CD14-positive monocyte (primary cell): ENCODE measurements at regions not wholly inside any gene's neighbourhood (a gene's known extent, or its start where the extent isn't known, plus 50 kb on each side); places are given as distances from the start of the nearest gene placed in this dataset.
A peak's percentile ranks its signal among the peaks of the same experiment; 100 is the strongest.

ENCODE experiments used
- DNase-seq, 3 donors: peaks; one replicate each; pipeline ENCODE4 v3.0.0-alpha.2; 2011 to 2022
- H2AFZ ChIP-seq: 2 replicates; pipeline ENCODE4 v1.6.0; 2012; ENCODE audit warnings: mild to moderate bottlenecking, low read depth, low read length, inconsistent platforms; ENCODE audit not compliant: insufficient read depth, poor library complexity, severe bottlenecking
- H3K27ac ChIP-seq, 2 donors: 1 replicate in 1 of 2; 2 replicates in 1 of 2; pipeline ENCODE4 v1.5.1; 2012 to 2013; ENCODE audit warnings: low read length in 2 of 2, control low read depth in 1 of 2, inconsistent platforms in 1 of 2, low read depth in 1 of 2, mild to moderate bottlenecking in 1 of 2
- H3K27me3 ChIP-seq, 2 donors: one replicate each; pipeline versions ENCODE4 v1.6.0 to v1.6.1; 2011 to 2013; ENCODE audit warnings: low read length in 2 of 2; ENCODE audit not compliant: control insufficient read depth in 2 of 2, insufficient read depth in 2 of 2
- H3K36me3 ChIP-seq, 2 donors: replicated peaks in 1 of 2; 1 replicate in 1 of 2; 2 replicates in 1 of 2; pipeline versions ENCODE4 v1.5.1 to v1.6.1; 2012 to 2013; ENCODE audit warnings: low read length in 2 of 2, control low read depth in 1 of 2, inconsistent platforms in 1 of 2, mild to moderate bottlenecking in 1 of 2; ENCODE audit not compliant: insufficient read depth in 2 of 2, control insufficient read depth in 1 of 2
- H3K4me1 ChIP-seq, 2 donors: 1 replicate in 1 of 2; 2 replicates in 1 of 2; pipeline versions ENCODE4 v1.5.1 to v1.6.1; 2012 to 2013; ENCODE audit warnings: low read length in 2 of 2, control low read depth in 1 of 2, inconsistent platforms in 1 of 2, mild to moderate bottlenecking in 1 of 2, moderate library complexity in 1 of 2; ENCODE audit not compliant: insufficient read depth in 2 of 2, control insufficient read depth in 1 of 2
- H3K4me2 ChIP-seq: replicated peaks from 2 replicates; pipeline ENCODE3; 2012; ENCODE audit warnings: low read length, moderate library complexity, mild to moderate bottlenecking; ENCODE audit not compliant: poor library complexity, severe bottlenecking; ENCODE audit errors: extremely low read depth
- H3K4me3 ChIP-seq, 3 experiments: fragments of 200-600 bp in 1 of 3; sonication (generic) in 1 of 3; replicated peaks in 1 of 3; 1 replicate in 2 of 3; 2 replicates in 1 of 3; pipeline ENCODE4 v1.5.1; 2011 to 2013; ENCODE audit warnings: low read length in 3 of 3, mild to moderate bottlenecking in 3 of 3, control low read depth in 2 of 3, low read depth in 2 of 3, inconsistent platforms in 1 of 3, moderate library complexity in 1 of 3
- H3K79me2 ChIP-seq: 2 replicates; pipeline ENCODE4 v1.6.0; 2012; ENCODE audit warnings: mild to moderate bottlenecking, control low read depth, inconsistent platforms, low read length, moderate library complexity; ENCODE audit not compliant: insufficient read depth
- H3K9ac ChIP-seq: 2 replicates; pipeline ENCODE4 v1.6.0; 2017; ENCODE audit warnings: low read length, mild to moderate bottlenecking; ENCODE audit not compliant: insufficient read depth, poor library complexity, severe bottlenecking
- H3K9me3 ChIP-seq, 2 donors: replicated peaks in 1 of 2; 1 replicate in 1 of 2; 2 replicates in 1 of 2; pipeline versions ENCODE4 v1.5.1 to v1.6.1; 2012 to 2013; ENCODE audit warnings: low read length in 2 of 2, control low read depth in 1 of 2; ENCODE audit not compliant: control insufficient read depth in 1 of 2, insufficient read depth in 1 of 2
- H4K20me1 ChIP-seq: 2 replicates; pipeline ENCODE4 v1.6.0; 2012; ENCODE audit warnings: mild to moderate bottlenecking, low read length, control low read depth, moderate library complexity; ENCODE audit not compliant: insufficient read depth
- H3K27ac Mint-ChIP-seq, 7 donors: one replicate each; pipeline ENCODE4 v1.8.0; 2020; ENCODE audit warnings: mild to moderate bottlenecking in 7 of 7, mixed read lengths in 7 of 7, moderate library complexity in 6 of 7, inconsistent platforms in 2 of 7
- H3K27me3 Mint-ChIP-seq, 3 donors: one replicate each; pipeline ENCODE4 v1.8.0; 2021 to 2022; ENCODE audit warnings: low read depth in 3 of 3, mild to moderate bottlenecking in 3 of 3, mixed read lengths in 3 of 3, moderate library complexity in 3 of 3, inconsistent platforms in 1 of 3
- H3K36me3 Mint-ChIP-seq, 2 donors: one replicate each; pipeline ENCODE4 v1.8.0; 2020; ENCODE audit warnings: mixed read lengths in 2 of 2, inconsistent platforms in 1 of 2, mild to moderate bottlenecking in 1 of 2
- H3K4me1 Mint-ChIP-seq: one replicate; pipeline ENCODE4 v1.8.0; 2020; ENCODE audit warnings: mild to moderate bottlenecking, mixed read lengths
- H3K4me3 Mint-ChIP-seq, 2 donors: one replicate each; pipeline ENCODE4 v1.8.0; 2020; ENCODE audit warnings: mild to moderate bottlenecking in 2 of 2, mixed read lengths in 2 of 2, moderate library complexity in 1 of 2
- H3K9me3 Mint-ChIP-seq, 7 donors: one replicate each; pipeline ENCODE4 v1.8.0; 2020 to 2022; ENCODE audit warnings: mixed read lengths in 7 of 7, mild to moderate bottlenecking in 6 of 7, moderate library complexity in 6 of 7, inconsistent platforms in 2 of 7
- CTCF ChIP-seq: fragments of 200-600 bp; IDR thresholded peaks from one replicate; pipeline ENCODE4 v1.8.0; 2022; ENCODE audit warnings: antibody characterized with exemption, mild to moderate bottlenecking
- WGBS: methylation state at CpG from one replicate; pipeline ENCODE4 v1.1.5; 2013; ENCODE audit warnings: missing lambda C conversion rate; ENCODE audit not compliant: insufficient coverage; 5-methylcytosine and 5-hydroxymethylcytosine counted together
- intact Hi-C, 2 donors: fragments of 100-400 bp; cut with micrococcal nuclease; formaldehyde crosslinking; loops; one replicate each; pipeline versions ENCODE4 v1.15.0 to v1.15.1; 2023

DNA sequence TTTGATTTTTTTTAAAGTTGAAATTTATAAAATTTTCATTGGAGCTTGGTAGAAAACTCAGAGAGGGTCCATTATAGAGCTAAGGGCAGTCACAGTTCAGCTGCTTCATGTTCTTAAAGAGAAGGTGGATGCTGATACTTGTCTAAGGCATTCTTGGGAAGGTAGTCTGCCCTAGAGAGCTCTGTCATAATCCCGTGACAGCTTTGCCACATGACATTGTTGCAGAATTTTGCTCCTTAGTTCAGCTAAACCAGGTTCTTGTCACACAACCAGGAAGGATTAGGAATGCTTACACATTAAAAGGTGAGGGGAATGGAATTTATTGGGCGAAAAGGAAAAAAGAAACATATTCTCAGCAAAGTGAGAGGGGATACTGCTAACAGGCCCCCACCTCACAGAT lies 130.9 kb downstream of the GMNC start:
- H3K9ac ChIP-seq = no peak overlapping the region

GRCh38 chr3:190728574-190729246 lies 133.8 kb downstream of the GMNC start:
- no peak overlapping the region for H3K4me3 ChIP-seq
- intact Hi-C loops = no loop called here
- H3K4me2 ChIP-seq = no peak overlapping the region
- H3K27me3 Mint-ChIP-seq = peaks cover 0 to 2% (median 0%) of the 10 kb centered on the region in 3 donors
- no peaks in the 10 kb centered on the region for H4K20me1 ChIP-seq
- H3K9ac ChIP-seq = no peak overlapping the region
- no peak overlapping the region for H3K4me3 Mint-ChIP-seq
- H3K9me3 Mint-ChIP-seq = peaks cover 0 to 3% (median 0%) of the 10 kb centered on the region in 7 donors
- H3K9me3 ChIP-seq = no peaks in the 10 kb centered on the region
- H3K27me3 ChIP-seq = no peaks in the 10 kb centered on the region
- no peak overlapping the region for H2AFZ ChIP-seq
- no peaks in the 10 kb centered on the region for H3K4me1 Mint-ChIP-seq
- 33% methylated on average over 3 of the region's 7 CpGs for WGBS
- H3K36me3 ChIP-seq = no peaks in the 10 kb centered on the region
- TF ChIP-seq CTCF = no peak
- H3K36me3 Mint-ChIP-seq = no peaks in the 10 kb centered on the region
- peak in 1 of 3 donors; percentile 19 for DNase-seq
- H3K79me2 ChIP-seq = no peaks in the 10 kb centered on the region
- no peak overlapping the region for H3K27ac ChIP-seq
- no peak overlapping the region for H3K27ac Mint-ChIP-seq
- H3K4me1 ChIP-seq = peaks cover 0 to 3% of the 10 kb centered on the region in 2 donors

More for the DNA sequence above, 130.9 kb downstream of the GMNC start:
- Mint-ChIP-seq H3K36me3 (no peaks in the 10 kb centered on the region), H3K27me3 (peaks cover 0 to 2% (median 0%) of the 10 kb centered on the region in 3 donors), H3K9me3 (peaks cover 0 to 3% (median 0%) of the 10 kb centered on the region in 7 donors), H3K4me1 (no peaks in the 10 kb centered on the region), H3K4me3 (no peak overlapping the region), H3K27ac (no peak overlapping the region)
- no peaks in the 10 kb centered on the region for H3K36me3 ChIP-seq
- intact Hi-C loops = no loop called here
- H2AFZ ChIP-seq = no peak overlapping the region
- no peaks in the 10 kb centered on the region for H3K79me2 ChIP-seq
- H3K4me2 ChIP-seq = no peak overlapping the region
- H3K4me3 ChIP-seq = no peak overlapping the region
- no peaks in the 10 kb centered on the region for H3K9me3 ChIP-seq
- H3K27ac ChIP-seq = no peak overlapping the region
- no peaks in the 10 kb centered on the region for H4K20me1 ChIP-seq
- WGBS = no CpG with 5 or more reads among the region's 2 CpGs
- no peak for TF ChIP-seq CTCF
- no peaks in the 10 kb centered on the region for H3K27me3 ChIP-seq
- DNase-seq = no peak
- H3K4me1 ChIP-seq = peaks cover 0 to 3% of the 10 kb centered on the region in 2 donors
